PC-3 (cell line): ENCODE measurements at regions not wholly inside any gene's neighbourhood (a gene's known extent, or its start where the extent isn't known, plus 50 kb on each side); places are given as distances from the start of the nearest gene placed in this dataset.

ENCODE experiments used
- EZH2 ChIP-seq: fragments of 300-600 bp; sonication (generic); IDR thresholded peaks from one replicate; pipeline ENCODE4 v1.6.1; 2017; ENCODE audit warnings: antibody characterized with exemption, mild to moderate bottlenecking, low read length; ENCODE audit not compliant: unreplicated experiment
- TF ChIP-seq, protein P1 (sequence below): fragments of 300-600 bp; sonication (generic); conservative IDR thresholded peaks from 2 replicates; pipeline ENCODE4 v1.5.1; 2017; ENCODE audit warnings: antibody characterized with exemption, low read depth, mild to moderate bottlenecking, low read length

DNA sequence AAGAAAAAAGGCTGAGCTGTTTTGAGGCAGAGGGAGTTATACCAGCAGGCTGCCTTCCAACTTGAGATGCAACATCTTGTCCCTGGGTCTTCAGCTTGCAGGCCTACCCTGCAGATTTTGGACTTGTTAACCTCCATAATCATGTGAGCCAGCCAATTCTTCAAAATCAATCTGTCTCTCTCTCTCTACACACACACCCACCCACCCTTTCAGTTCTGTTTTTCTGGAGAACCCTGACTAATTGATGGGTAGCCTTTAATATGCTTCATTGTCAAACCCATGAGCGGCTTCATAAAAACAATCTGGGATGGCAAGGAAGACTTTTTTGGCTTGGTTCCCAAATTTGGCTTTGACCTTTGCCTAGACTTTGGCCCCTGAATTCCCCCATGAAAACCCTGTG lies 113.9 kb downstream of the TMX1 start:
- TF ChIP-seq, protein P1, sequence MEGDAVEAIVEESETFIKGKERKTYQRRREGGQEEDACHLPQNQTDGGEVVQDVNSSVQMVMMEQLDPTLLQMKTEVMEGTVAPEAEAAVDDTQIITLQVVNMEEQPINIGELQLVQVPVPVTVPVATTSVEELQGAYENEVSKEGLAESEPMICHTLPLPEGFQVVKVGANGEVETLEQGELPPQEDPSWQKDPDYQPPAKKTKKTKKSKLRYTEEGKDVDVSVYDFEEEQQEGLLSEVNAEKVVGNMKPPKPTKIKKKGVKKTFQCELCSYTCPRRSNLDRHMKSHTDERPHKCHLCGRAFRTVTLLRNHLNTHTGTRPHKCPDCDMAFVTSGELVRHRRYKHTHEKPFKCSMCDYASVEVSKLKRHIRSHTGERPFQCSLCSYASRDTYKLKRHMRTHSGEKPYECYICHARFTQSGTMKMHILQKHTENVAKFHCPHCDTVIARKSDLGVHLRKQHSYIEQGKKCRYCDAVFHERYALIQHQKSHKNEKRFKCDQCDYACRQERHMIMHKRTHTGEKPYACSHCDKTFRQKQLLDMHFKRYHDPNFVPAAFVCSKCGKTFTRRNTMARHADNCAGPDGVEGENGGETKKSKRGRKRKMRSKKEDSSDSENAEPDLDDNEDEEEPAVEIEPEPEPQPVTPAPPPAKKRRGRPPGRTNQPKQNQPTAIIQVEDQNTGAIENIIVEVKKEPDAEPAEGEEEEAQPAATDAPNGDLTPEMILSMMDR = no peak
- no peak for TF ChIP-seq EZH2
